ENCODE measurements at regions not wholly inside any gene's neighbourhood (a gene's known extent, or its start where the extent isn't known, plus 50 kb on each side); places are given as distances from the start of the nearest gene placed in this dataset.

DNA sequence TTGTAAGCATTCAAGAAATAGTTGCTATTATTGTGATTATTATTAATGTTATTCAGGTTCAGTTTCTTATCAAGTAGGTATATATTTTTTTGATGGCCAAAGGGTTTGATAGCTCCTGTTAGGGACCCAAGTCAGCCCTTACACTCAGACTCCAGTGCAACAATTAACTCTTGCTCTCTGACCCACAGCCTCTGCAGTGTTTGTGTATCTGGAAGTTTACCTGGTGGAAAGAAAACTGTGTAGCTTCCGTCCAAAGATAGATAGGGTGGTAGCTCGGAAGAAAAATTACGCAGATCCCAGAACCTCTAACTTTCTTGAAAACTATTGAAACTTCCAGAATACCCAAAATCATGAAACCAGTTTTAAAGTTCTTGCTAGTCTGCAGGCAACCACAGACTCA lies 58.6 kb upstream of the IGFBP2 start:
- TF ChIP-seq, protein P1, sequence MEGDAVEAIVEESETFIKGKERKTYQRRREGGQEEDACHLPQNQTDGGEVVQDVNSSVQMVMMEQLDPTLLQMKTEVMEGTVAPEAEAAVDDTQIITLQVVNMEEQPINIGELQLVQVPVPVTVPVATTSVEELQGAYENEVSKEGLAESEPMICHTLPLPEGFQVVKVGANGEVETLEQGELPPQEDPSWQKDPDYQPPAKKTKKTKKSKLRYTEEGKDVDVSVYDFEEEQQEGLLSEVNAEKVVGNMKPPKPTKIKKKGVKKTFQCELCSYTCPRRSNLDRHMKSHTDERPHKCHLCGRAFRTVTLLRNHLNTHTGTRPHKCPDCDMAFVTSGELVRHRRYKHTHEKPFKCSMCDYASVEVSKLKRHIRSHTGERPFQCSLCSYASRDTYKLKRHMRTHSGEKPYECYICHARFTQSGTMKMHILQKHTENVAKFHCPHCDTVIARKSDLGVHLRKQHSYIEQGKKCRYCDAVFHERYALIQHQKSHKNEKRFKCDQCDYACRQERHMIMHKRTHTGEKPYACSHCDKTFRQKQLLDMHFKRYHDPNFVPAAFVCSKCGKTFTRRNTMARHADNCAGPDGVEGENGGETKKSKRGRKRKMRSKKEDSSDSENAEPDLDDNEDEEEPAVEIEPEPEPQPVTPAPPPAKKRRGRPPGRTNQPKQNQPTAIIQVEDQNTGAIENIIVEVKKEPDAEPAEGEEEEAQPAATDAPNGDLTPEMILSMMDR (IDR thresholded peaks at IDR 0.05; ENCODE audit: insufficient read depth, low read depth, low read length), result no peak
- DNase-seq (ENCODE audit: low read depth), result no peak
- no peak overlapping the region for H3K4me3 ChIP-seq (ENCODE audit: low read depth, low read length)

DNA sequence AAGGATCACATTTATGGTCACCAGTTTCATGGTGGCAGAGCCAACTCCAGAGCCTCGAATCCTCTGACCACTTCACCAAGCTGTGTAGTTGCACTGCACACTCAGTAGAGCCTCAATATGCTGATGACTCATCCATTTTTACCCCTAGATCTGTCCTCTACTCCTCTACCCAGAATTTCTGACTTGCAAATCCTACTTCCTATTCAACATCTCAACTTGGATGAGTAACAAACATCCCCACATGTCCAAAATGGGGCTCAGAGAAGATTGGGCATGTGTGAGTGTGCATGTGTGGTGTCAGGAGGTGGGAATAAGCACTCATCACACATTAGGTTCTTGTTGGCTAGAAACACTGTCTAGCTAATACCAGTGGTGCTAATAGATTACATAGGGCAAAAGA lies 57.8 kb upstream of the IGFBP2 start:
- DNase-seq (ENCODE audit: low read depth), result no peak
- H3K4me3 ChIP-seq (ENCODE audit: low read depth, low read length), result no peak overlapping the region
- TF ChIP-seq, protein P1 (IDR thresholded peaks at IDR 0.05; ENCODE audit: insufficient read depth, low read depth, low read length), result no peak

DNA sequence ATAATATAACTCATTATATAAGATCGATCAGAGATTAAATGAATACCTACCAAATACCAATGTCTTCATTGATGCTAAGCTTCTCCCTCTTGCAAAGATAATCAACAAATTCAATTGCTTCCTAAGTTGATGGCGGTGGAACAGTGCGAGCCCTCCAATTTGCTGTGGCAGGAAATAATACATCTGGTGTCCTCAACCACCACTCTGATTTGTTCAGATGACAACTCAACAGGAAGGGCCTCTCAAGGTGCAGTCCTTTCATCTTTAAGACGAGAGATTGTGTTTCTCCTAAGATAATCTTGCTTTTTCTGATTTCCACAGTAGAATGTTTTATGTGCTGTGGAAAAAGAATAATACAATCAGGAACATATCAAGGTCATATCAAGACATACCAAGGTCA lies 56.6 kb upstream of the IGFBP2 start:
- H3K4me3 ChIP-seq (ENCODE audit: low read depth, low read length), result no peak overlapping the region
- TF ChIP-seq, protein P1 (IDR thresholded peaks at IDR 0.05; ENCODE audit: insufficient read depth, low read depth, low read length), result no peak

DNA sequence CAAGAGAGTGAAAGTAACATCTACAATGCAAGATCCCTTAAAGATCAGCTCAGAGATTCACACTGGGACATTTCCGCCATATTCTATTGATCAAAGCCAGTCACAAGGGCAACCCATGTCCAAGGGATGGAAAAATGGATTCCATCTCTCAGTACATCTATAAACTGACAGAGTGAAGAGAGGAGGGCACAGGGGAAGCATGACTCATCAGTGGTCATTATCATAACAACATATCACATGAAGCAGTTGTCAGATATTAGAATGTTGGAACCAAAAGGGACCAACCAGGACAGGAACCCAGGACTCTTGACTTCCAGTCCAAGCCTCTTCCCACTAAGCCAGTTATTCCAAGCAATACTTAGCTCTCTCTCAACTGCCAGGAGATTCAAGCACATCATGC lies 54.9 kb upstream of the IGFBP2 start:
- TF ChIP-seq, protein P1 (IDR thresholded peaks at IDR 0.05; ENCODE audit: insufficient read depth, low read depth, low read length), result no peak
- H3K4me3 ChIP-seq (ENCODE audit: low read depth, low read length), result no peak overlapping the region
- DNase-seq (ENCODE audit: low read depth), result peak; percentile 33

More for the DNA sequence above, 56.6 kb upstream of the IGFBP2 start:
- DNase-seq (ENCODE audit: low read depth), result no peak

DNA sequence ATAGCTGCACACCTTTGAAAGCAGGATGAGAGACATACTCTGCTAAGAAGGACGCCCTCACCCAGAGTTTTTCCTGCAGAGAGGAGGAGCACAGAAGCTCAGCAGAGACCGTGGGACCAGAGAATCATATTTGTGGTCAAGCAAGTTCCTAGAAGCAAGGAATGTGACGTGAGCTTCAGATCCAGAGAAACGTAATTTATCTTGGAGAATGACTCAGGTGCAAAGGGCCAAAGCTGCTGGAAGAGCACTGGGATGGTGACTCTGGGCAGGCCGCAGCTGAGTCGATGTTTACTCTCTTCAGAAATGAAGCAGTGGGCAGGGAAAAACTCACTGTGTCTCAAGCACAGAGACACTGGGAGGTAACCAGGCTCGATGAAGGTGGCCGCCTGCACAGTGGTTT lies 50.1 kb upstream of the IGFBP2 start:
- TF ChIP-seq, protein P1 (IDR thresholded peaks at IDR 0.05; ENCODE audit: insufficient read depth, low read depth, low read length), result no peak
- H3K4me3 ChIP-seq (ENCODE audit: low read depth, low read length), result no peak overlapping the region
- DNase-seq (ENCODE audit: low read depth), result peak; percentile 85
